Left hindlimb (tissue), 1 donor: ENCODE measurements at regions not wholly inside any gene's neighbourhood (a gene's known extent, or its start where the extent isn't known, plus 50 kb on each side); places are given as distances from the start of the nearest gene placed in this dataset.

ENCODE experiments used
- DNase-seq: peaks from one replicate; pipeline ENCODE4 v3.0.0-alpha.2; 2018

- no peak for DNase-seq
These were observed 114.0 kb downstream of the NSG2 start for GRCh38 chr5:174159327-174160114.

GRCh38 chr5:174165406-174165805, 119.9 kb downstream of the NSG2 start:
- no peak for DNase-seq

- DNase-seq, result peak; percentile 45
These were observed 120.9 kb downstream of the NSG2 start for GRCh38 chr5:174166231-174167079.

- no peak for DNase-seq
These were observed 121.8 kb downstream of the NSG2 start for GRCh38 chr5:174167080-174167910.

- DNase-seq, result no peak
These were observed 126.6 kb downstream of the NSG2 start for GRCh38 chr5:174172152-174172551.

GRCh38 chr5:174172566-174172965, 127.1 kb downstream of the NSG2 start:
- no peak for DNase-seq

- no peak for DNase-seq
These were observed 128.3 kb downstream of the NSG2 start for GRCh38 chr5:174173766-174174165.

- no peak for DNase-seq
These were observed 130.3 kb downstream of the NSG2 start for GRCh38 chr5:174175716-174176268.

- no peak for DNase-seq
These were observed 131.0 kb downstream of the NSG2 start for GRCh38 chr5:174176511-174176910.

- DNase-seq, result no peak
These were observed 132.0 kb downstream of the NSG2 start for GRCh38 chr5:174177531-174177930.

GRCh38 chr5:174177976-174178605, 132.6 kb downstream of the NSG2 start:
- DNase-seq, result no peak

- no peak for DNase-seq
These were observed 135.1 kb downstream of the NSG2 start for GRCh38 chr5:174180639-174181038.

GRCh38 chr5:174182111-174182510, 136.6 kb downstream of the NSG2 start:
- no peak for DNase-seq

GRCh38 chr5:174183701-174184100, 138.2 kb downstream of the NSG2 start:
- no peak for DNase-seq

- DNase-seq, result no peak
These were observed 140.0 kb downstream of the NSG2 start for GRCh38 chr5:174185506-174185905.

GRCh38 chr5:174186096-174186695, 140.7 kb downstream of the NSG2 start:
- no peak for DNase-seq

GRCh38 chr5:174187001-174187400, 141.5 kb downstream of the NSG2 start:
- no peak for DNase-seq

- DNase-seq, result no peak
These were observed 142.0 kb downstream of the NSG2 start for GRCh38 chr5:174187481-174187880.

- DNase-seq, result no peak
These were observed 142.8 kb downstream of the NSG2 start for GRCh38 chr5:174188295-174188694.

GRCh38 chr5:174189654-174190541, 144.4 kb downstream of the NSG2 start:
- DNase-seq, result peak; percentile 52

GRCh38 chr5:174191076-174191475, 145.6 kb downstream of the NSG2 start:
- DNase-seq, result no peak
